ENCODE measurements at regions not wholly inside any gene's neighbourhood (a gene's known extent, or its start where the extent isn't known, plus 50 kb on each side); places are given as distances from the start of the nearest gene placed in this dataset.

DNA sequence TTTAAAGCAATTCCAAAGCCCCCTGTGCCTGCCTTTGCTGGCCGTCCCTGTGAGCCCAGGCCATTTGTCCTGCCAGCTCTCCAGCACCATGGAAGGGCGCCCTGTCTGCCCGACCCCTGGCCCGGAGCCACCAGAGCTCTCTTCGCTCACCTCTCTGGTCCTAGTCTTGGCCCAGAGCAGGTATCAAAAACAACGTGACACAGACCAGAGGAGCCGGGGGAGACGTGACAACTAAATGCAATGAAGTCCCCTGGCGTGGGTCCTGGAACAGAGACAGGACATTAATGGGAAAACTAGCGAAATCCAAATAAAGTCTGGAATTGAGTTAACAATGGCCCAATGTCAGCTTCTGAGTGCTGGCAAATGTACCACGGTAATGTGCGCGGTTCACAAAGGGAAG is 83.2 kb upstream of the DIO3 start:
- no peaks in the 10 kb centered on the region for H3K4me1 Mint-ChIP-seq
- H3K27me3 Mint-ChIP-seq = peaks cover 38% of the 10 kb centered on the region
- CTCF ChIA-PET = no interaction called here
- DNase-seq = no peak
- H3K9me3 Mint-ChIP-seq = no peaks in the 10 kb centered on the region
- H3K36me3 Mint-ChIP-seq = no peaks in the 10 kb centered on the region
- H3K4me3 Mint-ChIP-seq = no peak overlapping the region
- no peak overlapping the region for H3K27ac Mint-ChIP-seq

DNA sequence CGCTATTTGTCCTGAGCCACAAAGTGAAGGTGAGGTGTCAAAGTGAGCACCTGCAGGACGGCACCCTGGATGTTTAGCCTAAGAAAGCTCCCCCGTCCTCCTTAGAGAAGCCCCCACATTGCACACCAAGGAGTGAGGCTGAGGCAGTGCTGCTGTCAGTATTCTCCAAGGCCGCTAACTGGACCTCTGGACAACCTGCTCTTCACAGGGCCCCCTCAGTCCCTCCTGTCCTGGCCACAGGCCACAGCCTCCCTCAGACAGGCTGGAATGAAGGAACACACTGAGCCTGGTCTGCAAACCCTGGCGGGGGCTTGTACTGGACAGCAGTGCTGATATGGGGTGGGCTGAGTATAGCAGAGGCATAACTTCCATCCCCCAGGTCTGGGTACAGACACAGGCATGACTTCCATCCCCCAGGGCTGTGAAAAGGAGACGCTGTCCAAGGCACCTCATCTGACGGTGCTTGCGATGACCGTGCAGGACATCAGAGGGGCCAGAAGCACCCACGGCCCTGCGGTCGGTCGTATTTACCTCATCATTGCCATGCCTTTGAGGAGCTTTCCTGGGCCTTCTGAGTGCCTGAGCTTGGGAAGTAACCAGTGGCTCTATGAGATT is 82.4 kb upstream of the DIO3 start:
- H3K4me1 Mint-ChIP-seq = no peaks in the 10 kb centered on the region
- H3K9me3 Mint-ChIP-seq = peaks cover 1% of the 10 kb centered on the region
- no peaks in the 10 kb centered on the region for H3K36me3 Mint-ChIP-seq
- CTCF ChIA-PET = no interaction called here
- H3K27ac Mint-ChIP-seq = no peak overlapping the region
- DNase-seq = peak; percentile 12
- H3K4me3 Mint-ChIP-seq = no peak overlapping the region
- H3K27me3 Mint-ChIP-seq = peaks cover 32% of the 10 kb centered on the region

DNA sequence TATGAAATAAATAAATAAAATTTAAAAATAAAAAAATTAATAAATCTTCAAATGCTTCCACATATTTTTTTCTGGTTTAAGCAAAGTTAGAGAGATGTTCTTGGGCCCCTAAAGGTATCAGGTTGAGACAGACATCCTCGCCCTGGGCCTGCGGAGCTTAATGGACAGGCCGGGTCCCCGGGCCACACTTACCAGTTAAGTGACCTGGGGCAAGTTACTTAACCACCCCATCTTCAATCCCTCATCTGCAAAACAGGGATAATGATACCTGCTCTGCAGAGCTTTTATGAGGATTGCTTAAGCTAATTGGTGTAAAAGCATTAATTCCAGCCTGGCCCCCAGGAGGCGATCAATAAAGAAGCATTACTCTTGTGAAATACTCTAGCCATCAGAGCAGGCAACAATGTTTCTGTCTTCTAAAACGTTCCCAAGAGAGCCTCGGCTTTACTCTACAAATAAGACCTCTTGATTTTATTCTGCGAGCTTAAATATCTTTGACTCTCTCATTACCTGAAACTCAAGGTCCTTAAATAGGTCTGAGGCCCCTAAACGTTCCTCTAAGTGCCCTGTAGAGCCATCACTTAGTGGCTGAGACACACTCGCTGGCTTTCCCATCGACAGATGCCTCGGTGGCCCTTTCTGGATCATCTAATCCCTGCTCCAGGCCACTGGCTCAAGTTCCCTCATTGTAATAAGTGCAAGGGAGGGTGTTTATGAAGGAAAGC is 81.1 kb upstream of the DIO3 start:
- DNase-seq = peak; percentile 9
- Mint-ChIP-seq H3K27ac (no peak overlapping the region), H3K9me3 (peaks cover 4% of the 10 kb centered on the region), H3K27me3 (peaks cover 26% of the 10 kb centered on the region), H3K36me3 (no peaks in the 10 kb centered on the region), H3K4me1 (no peaks in the 10 kb centered on the region), H3K4me3 (no peak overlapping the region)
- CTCF ChIA-PET = no interaction called here

- no peaks in the 10 kb centered on the region for H3K36me3 Mint-ChIP-seq
- H3K9me3 Mint-ChIP-seq = peaks cover 4% of the 10 kb centered on the region
- no peaks in the 10 kb centered on the region for H3K4me1 Mint-ChIP-seq
- H3K27me3 Mint-ChIP-seq = peaks cover 26% of the 10 kb centered on the region
- CTCF ChIA-PET = no interaction called here
- peak; percentile 4 for DNase-seq
- H3K4me3 Mint-ChIP-seq = no peak overlapping the region
- H3K27ac Mint-ChIP-seq = no peak overlapping the region
Observed at GRCh38 chr14:101480747-101481530, 80.4 kb upstream of the DIO3 start.

- H3K4me1 Mint-ChIP-seq = no peaks in the 10 kb centered on the region
- H3K27ac Mint-ChIP-seq = no peak overlapping the region
- H3K27me3 Mint-ChIP-seq = peaks cover 22% of the 10 kb centered on the region
- H3K4me3 Mint-ChIP-seq = no peak overlapping the region
- peaks cover 4% of the 10 kb centered on the region for H3K9me3 Mint-ChIP-seq
- no peaks in the 10 kb centered on the region for H3K36me3 Mint-ChIP-seq
- CTCF ChIA-PET = no interaction called here
- DNase-seq = no peak
Observed at GRCh38 chr14:101481557-101481956, 79.7 kb upstream of the DIO3 start.

GRCh38 chr14:101482066-101482465 is 79.2 kb upstream of the DIO3 start:
- peak; percentile 10 for DNase-seq
- H3K4me3 Mint-ChIP-seq = no peak overlapping the region
- no peaks in the 10 kb centered on the region for H3K4me1 Mint-ChIP-seq
- no peak overlapping the region for H3K27ac Mint-ChIP-seq
- H3K27me3 Mint-ChIP-seq = peaks cover 22% of the 10 kb centered on the region
- CTCF ChIA-PET = no interaction called here
- H3K36me3 Mint-ChIP-seq = no peaks in the 10 kb centered on the region
- peaks cover 4% of the 10 kb centered on the region for H3K9me3 Mint-ChIP-seq

DNA sequence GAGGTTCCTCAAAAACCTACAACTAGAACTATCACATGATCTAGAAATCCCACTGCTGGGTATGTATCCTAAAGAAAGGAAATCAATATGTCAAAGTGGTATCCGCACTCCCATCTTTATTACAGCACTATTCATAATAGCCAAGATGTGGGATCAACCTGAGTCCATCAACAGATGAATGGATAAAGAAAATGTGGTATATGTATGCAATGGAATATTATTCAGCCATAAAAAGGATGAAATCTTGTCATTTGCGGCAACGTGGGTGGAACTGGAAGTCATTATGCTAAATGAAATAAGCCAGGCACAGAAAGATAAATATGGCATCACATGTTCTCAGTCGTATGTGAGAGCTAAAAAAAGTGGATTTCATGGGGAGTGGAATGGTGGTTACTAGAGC is 77.5 kb upstream of the DIO3 start:
- no peak overlapping the region for H3K4me3 Mint-ChIP-seq
- CTCF ChIA-PET = no interaction called here
- H3K4me1 Mint-ChIP-seq = no peaks in the 10 kb centered on the region
- H3K27ac Mint-ChIP-seq = no peak overlapping the region
- no peak for DNase-seq
- H3K27me3 Mint-ChIP-seq = peaks cover 19% of the 10 kb centered on the region
- no peaks in the 10 kb centered on the region for H3K36me3 Mint-ChIP-seq
- H3K9me3 Mint-ChIP-seq = peaks cover 4% of the 10 kb centered on the region

GRCh38 chr14:101489092-101489760 is 72.1 kb upstream of the DIO3 start:
- CTCF ChIA-PET = no interaction called here
- Mint-ChIP-seq H3K4me1 (no peaks in the 10 kb centered on the region), H3K4me3 (no peak overlapping the region), H3K36me3 (no peaks in the 10 kb centered on the region), H3K9me3 (no peaks in the 10 kb centered on the region), H3K27ac (no peak overlapping the region), H3K27me3 (peaks cover 33% of the 10 kb centered on the region)
- no peak for DNase-seq

DNA sequence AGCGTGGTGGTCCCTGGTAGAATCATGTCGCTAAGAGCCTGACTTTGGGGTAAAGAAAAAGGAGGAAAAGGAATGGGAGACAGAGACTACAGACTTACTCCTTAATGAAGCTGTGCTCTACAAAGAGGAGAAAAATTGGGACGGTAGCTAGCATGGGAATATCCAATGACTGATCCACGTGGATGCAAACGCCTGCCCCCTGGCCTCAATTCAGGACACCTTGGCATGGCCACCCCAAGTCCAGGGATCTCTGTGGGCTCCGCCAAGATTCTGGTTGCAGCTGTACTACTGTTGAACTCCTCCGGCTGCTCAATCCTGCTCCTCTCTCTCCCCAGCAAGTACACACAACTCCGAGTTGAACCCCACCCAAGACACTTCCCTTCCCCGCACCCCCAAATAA is 70.5 kb upstream of the DIO3 start:
- DNase-seq = no peak
- H3K27me3 Mint-ChIP-seq = peaks cover 40% of the 10 kb centered on the region
- H3K9me3 Mint-ChIP-seq = no peaks in the 10 kb centered on the region
- CTCF ChIA-PET = no interaction called here
- no peaks in the 10 kb centered on the region for H3K4me1 Mint-ChIP-seq
- no peaks in the 10 kb centered on the region for H3K36me3 Mint-ChIP-seq
- no peak overlapping the region for H3K27ac Mint-ChIP-seq
- H3K4me3 Mint-ChIP-seq = no peak overlapping the region

DNA sequence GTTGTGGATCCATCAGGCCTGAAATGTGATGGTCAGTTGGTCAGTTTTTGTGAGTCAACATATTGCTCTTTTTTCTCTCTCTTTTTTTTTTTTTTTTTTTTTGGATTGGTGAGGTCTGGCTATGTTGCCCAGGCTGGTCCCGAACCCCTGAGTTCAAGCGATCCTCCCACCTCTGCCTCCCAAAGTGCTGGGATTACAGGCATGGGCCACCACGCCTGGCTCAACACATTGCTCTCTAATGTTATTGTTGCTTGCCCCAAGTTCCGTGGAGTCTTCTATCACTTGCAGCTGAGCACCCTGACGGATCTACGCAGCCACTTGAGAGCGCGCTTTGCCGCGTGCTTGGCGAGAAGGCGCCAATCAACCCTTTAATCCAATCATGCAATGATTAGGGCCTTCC is 69.5 kb upstream of the DIO3 start:
- CTCF ChIA-PET = no interaction called here
- Mint-ChIP-seq H3K4me3 (no peak overlapping the region), H3K27me3 (peaks cover 49% of the 10 kb centered on the region), H3K9me3 (no peaks in the 10 kb centered on the region), H3K4me1 (no peaks in the 10 kb centered on the region), H3K36me3 (no peaks in the 10 kb centered on the region), H3K27ac (no peak overlapping the region)
- DNase-seq = peak; percentile 10

DNA sequence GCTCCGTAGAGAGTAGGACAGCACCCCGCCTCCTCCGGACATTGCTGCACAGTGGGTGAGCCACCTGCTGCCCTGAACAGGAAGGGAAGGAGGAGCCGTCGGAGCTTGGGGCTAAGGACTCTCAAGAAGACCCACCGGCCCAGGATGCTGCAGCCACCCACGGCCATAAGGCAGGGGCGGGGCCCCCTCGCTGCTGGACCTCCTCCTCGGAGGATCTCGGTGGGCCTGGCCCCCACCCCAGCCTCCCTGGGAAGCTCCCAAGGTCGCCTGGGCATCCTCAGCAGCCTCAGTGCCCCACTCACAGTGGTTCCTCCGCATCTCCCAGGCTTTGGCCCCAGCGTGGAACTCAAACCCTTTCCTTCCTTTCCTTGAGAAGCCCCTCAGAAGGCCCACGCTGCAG is 68.6 kb upstream of the DIO3 start:
- CTCF ChIA-PET = no interaction called here
- peak; percentile 8 for DNase-seq
- H3K4me1 Mint-ChIP-seq = no peaks in the 10 kb centered on the region
- no peaks in the 10 kb centered on the region for H3K9me3 Mint-ChIP-seq
- no peak overlapping the region for H3K27ac Mint-ChIP-seq
- H3K4me3 Mint-ChIP-seq = no peak overlapping the region
- peaks cover 56% of the 10 kb centered on the region for H3K27me3 Mint-ChIP-seq
- no peaks in the 10 kb centered on the region for H3K36me3 Mint-ChIP-seq

- DNase-seq = no peak
- H3K4me3 Mint-ChIP-seq = no peak overlapping the region
- no peaks in the 10 kb centered on the region for H3K4me1 Mint-ChIP-seq
- H3K9me3 Mint-ChIP-seq = no peaks in the 10 kb centered on the region
- CTCF ChIA-PET = no interaction called here
- H3K27ac Mint-ChIP-seq = no peak overlapping the region
- H3K27me3 Mint-ChIP-seq = peaks cover 66% of the 10 kb centered on the region
- H3K36me3 Mint-ChIP-seq = no peaks in the 10 kb centered on the region
Observed at GRCh38 chr14:101494826-101495225, 66.5 kb upstream of the DIO3 start.

GRCh38 chr14:101495284-101495683 is 66.0 kb upstream of the DIO3 start:
- peaks cover 65% of the 10 kb centered on the region for H3K27me3 Mint-ChIP-seq

GRCh38 chr14:101495827-101496775 is 65.2 kb upstream of the DIO3 start:
- DNase-seq = peak; percentile 16
- no peaks in the 10 kb centered on the region for H3K9me3 Mint-ChIP-seq
- CTCF ChIA-PET = no interaction called here
- peaks cover 62% of the 10 kb centered on the region for H3K27me3 Mint-ChIP-seq
- no peaks in the 10 kb centered on the region for H3K4me1 Mint-ChIP-seq
- no peaks in the 10 kb centered on the region for H3K36me3 Mint-ChIP-seq
- H3K27ac Mint-ChIP-seq = no peak overlapping the region
- H3K4me3 Mint-ChIP-seq = no peak overlapping the region

More at GRCh38 chr14:101495284-101495683, 66.0 kb upstream of the DIO3 start:
- no peaks in the 10 kb centered on the region for H3K36me3 Mint-ChIP-seq
- H3K9me3 Mint-ChIP-seq = no peaks in the 10 kb centered on the region
- no peak overlapping the region for H3K27ac Mint-ChIP-seq
- H3K4me1 Mint-ChIP-seq = no peaks in the 10 kb centered on the region
- DNase-seq = no peak
- CTCF ChIA-PET = no interaction called here
- H3K4me3 Mint-ChIP-seq = no peak overlapping the region
